Activated naive CD4-positive, alpha-beta T cell treated with anti-CD3 and anti-CD28 coated beads for 36 hours (primary cell): ENCODE measurements at regions not wholly inside any gene's neighbourhood (a gene's known extent, or its start where the extent isn't known, plus 50 kb on each side); places are given as distances from the start of the nearest gene placed in this dataset.

ENCODE experiments used
- CTCF ChIA-PET: fragments of 350-600 bp; sonication (Branson Sonifier 250); formaldehyde crosslinking; loops from one replicate; lab custom pipeline; 2021; ENCODE audit warnings: antibody characterized with exemption; lab: Charles Lee
- DNase-seq: peaks from one replicate; pipeline ENCODE4 v3.0.0-alpha.2; 2020
- H3K27ac Mint-ChIP-seq: one replicate; pipeline ENCODE4 v1.8.0; 2021; ENCODE audit warnings: mild to moderate bottlenecking, mixed read lengths
- H3K27me3 Mint-ChIP-seq: one replicate; pipeline ENCODE4 v1.8.0; 2021; ENCODE audit warnings: low read depth, mixed read lengths
- H3K36me3 Mint-ChIP-seq: one replicate; pipeline ENCODE4 v1.8.0; 2021; ENCODE audit warnings: low read depth, mixed read lengths
- H3K4me1 Mint-ChIP-seq: one replicate; pipeline ENCODE4 v1.8.0; 2021; ENCODE audit warnings: low read depth, mixed read lengths
- H3K4me3 Mint-ChIP-seq: one replicate; pipeline ENCODE4 v1.8.0; 2021; ENCODE audit warnings: mild to moderate bottlenecking, moderate library complexity, mixed read lengths
- H3K9me3 Mint-ChIP-seq: one replicate; pipeline ENCODE4 v1.8.0; 2021; ENCODE audit warnings: mixed read lengths
- intact Hi-C: fragments of 100-400 bp; cut with micrococcal nuclease; formaldehyde crosslinking; loops from one replicate; pipeline ENCODE4 v1.15.1; 2023

DNA sequence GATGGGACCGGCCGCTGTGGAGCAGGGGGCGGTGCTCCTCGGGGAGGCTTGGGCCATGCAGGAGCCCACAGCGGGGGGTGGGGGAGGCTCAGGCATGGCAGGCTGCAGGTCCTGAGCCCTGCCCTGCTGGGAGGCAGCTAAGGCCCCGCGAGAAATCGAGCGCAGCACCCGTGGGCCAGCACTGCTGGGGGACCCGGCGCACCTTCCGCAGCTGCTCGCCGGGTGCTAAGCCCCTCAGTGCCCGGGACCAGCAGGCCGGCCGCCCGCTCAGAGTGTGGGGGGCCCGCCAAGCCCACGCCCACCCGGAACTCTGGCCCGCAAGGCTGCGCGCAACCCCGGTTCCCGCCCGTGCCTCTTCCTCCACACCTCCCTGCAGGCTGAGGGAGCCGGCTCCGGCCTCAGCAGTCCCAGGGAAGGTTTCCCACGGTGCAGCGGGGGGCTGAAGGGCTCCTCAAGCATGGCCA, 131.5 kb downstream of the SNX18 start:
- CTCF ChIA-PET = no interaction called here

DNA sequence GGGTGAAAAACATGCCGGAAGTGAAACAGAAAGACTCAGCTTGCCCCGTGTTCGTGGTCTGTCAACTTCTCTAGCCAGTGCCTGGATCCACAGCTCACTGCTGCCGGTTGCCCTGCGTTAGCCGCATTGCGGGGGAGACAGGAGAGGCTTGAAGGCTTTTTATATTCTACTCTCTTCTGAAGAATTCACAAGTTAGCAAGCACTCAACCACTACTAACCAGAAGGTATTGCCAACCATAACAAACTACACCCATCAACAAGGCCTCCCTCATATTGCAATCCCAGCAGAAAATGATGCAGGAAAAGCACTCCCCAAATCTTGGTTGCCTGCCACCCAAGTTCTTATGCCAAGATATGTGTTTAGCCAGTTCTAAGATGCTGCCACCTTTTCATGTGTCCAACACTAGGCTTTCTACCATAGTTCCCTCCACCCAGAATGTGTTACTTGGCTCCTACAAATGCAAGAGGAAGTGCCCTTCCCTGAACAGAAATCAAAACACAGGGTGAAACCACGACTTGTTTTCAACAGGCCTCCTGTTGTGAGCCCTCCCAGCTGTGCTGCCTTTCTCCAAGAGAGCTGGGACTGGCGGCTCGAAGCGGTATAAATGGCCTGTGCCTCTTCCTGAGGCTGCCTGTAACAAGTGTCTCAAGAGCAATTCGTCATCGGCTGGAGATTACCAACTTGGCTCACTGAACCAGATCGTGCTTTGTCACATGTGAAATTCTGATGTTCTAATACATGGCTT, 129.0 kb downstream of the SNX18 start:
- Mint-ChIP-seq H3K27me3 (no peaks in the 10 kb centered on the region), H3K4me3 (peak overlapping the region; percentile 53), H3K9me3 (no peaks in the 10 kb centered on the region), H3K36me3 (no peaks in the 10 kb centered on the region), H3K4me1 (peaks cover 51% of the 10 kb centered on the region), H3K27ac (peak overlapping the region; percentile 71)
- CTCF ChIA-PET = interaction anchor here (1.1 to 1.6 kb wide), 2 partner anchors 56 to 128 kb away, joined by 3 to 6 read pairs; no protein-coding TSS in a partner anchor
- peak; percentile 70 for DNase-seq
- intact Hi-C loops = loop anchor here (1.0 to 5.0 kb wide), 6 partner anchors 25 to 334 kb away; partner anchors contain the start of genes ARL15 and SNX18

More for the DNA sequence above, 131.5 kb downstream of the SNX18 start:
- no peak overlapping the region for H3K27ac Mint-ChIP-seq
- H3K36me3 Mint-ChIP-seq = no peaks in the 10 kb centered on the region
- H3K4me3 Mint-ChIP-seq = no peak overlapping the region
- no peaks in the 10 kb centered on the region for H3K27me3 Mint-ChIP-seq
- DNase-seq = no peak
- H3K4me1 Mint-ChIP-seq = peaks cover 43% of the 10 kb centered on the region
- intact Hi-C loops = loop anchor here (5.0 kb wide), 2 partner anchors 193 to 337 kb away; partner anchors contain the start of gene ARL15
- no peaks in the 10 kb centered on the region for H3K9me3 Mint-ChIP-seq

DNA sequence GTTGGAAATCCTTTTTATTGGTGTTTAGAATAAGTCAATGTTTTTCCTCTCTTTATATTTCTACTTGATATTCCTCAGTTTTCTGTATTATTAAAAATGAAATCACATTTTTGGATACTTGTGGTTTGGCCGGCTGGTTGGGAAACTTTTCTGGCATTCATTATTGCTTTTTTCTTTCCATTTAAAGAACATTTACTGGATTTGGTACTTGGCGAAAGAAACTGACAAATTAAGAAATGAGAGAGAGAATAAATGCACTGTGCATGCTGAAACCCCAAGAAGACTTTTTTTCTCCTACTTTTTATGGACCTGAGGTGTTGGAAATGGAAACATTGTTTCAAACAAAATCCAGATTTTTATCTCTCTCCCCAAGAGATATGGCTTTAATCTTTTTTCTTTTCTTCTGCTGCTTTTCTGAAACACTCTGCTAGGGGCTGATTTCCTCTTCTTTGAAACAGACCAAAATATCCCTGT, 128.4 kb downstream of the SNX18 start:
- H3K4me1 Mint-ChIP-seq = peaks cover 51% of the 10 kb centered on the region
- no peaks in the 10 kb centered on the region for H3K9me3 Mint-ChIP-seq
- no peaks in the 10 kb centered on the region for H3K36me3 Mint-ChIP-seq
- peak overlapping the region; percentile 53 for H3K4me3 Mint-ChIP-seq
- H3K27me3 Mint-ChIP-seq = no peaks in the 10 kb centered on the region
- CTCF ChIA-PET = interaction anchor here (0.6 to 1.6 kb wide), 3 partner anchors 55 to 250 kb away, joined by 3 to 6 read pairs (median 5); no protein-coding TSS in a partner anchor
- intact Hi-C loops = loop anchor here (1.0 to 5.0 kb wide), 6 partner anchors 25 to 334 kb away; partner anchors contain the start of genes ARL15 and SNX18
- H3K27ac Mint-ChIP-seq = peak overlapping the region; percentile 71
- no peak for DNase-seq

DNA sequence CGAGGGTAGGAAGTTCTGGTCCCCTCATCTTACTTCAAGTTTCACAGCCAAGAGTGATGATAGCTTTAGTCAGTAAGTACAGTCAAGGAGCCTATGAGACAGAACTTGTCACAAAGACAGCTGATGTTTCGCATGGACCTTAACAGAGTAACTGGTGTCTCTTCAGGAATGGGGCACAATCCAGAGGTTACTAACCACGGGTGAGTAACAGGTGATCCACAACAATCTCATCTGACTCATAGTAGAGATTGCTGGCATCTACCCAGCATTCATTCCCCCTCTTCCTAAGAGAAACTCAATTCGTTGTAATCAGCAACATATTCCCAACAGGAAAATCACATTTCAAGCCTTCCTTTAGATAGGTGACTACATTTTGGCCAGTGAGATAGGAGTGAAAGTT, 126.7 kb downstream of the SNX18 start:
- intact Hi-C loops = no loop called here
- H3K9me3 Mint-ChIP-seq = no peaks in the 10 kb centered on the region
- CTCF ChIA-PET = interaction anchor here (0.8 to 0.9 kb wide), 2 partner anchors 103 to 127 kb away, joined by 3 to 4 read pairs; partner anchors contain the start of gene SNX18

DNA sequence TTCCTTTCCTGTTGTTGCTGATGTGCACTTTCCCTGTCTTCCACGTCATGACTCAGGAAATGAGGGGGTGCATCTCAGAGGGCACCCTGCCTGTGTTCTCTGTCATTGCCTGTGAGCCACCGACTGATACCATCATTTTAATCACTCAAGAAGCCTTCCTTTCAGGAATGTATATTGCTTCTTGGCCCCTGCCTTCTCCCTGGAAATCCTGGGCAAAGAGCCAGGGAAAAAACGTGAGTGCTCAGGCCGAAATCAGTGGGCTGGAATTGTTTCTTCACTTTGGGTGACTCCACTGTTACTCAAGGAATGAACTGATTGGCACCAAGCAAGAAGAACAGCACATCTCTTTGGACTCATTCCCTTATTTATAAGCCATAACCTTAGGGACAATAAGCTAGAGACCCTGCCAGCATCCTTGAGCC, 126.1 kb downstream of the SNX18 start:
- Mint-ChIP-seq H3K4me3 (no peak overlapping the region), H3K9me3 (no peaks in the 10 kb centered on the region), H3K36me3 (no peaks in the 10 kb centered on the region), H3K4me1 (peaks cover 51% of the 10 kb centered on the region), H3K27me3 (no peaks in the 10 kb centered on the region), H3K27ac (no peak overlapping the region)
- intact Hi-C loops = no loop called here
- DNase-seq = no peak
- CTCF ChIA-PET = interaction anchor here (0.9 kb wide), 1 partner anchor 104 kb away, joined by 3 read pairs; no protein-coding TSS in a partner anchor

More for the DNA sequence above, 126.7 kb downstream of the SNX18 start:
- no peak for DNase-seq
- Mint-ChIP-seq H3K4me1 (peaks cover 51% of the 10 kb centered on the region), H3K27me3 (no peaks in the 10 kb centered on the region), H3K27ac (no peak overlapping the region), H3K36me3 (no peaks in the 10 kb centered on the region), H3K4me3 (no peak overlapping the region)

DNA sequence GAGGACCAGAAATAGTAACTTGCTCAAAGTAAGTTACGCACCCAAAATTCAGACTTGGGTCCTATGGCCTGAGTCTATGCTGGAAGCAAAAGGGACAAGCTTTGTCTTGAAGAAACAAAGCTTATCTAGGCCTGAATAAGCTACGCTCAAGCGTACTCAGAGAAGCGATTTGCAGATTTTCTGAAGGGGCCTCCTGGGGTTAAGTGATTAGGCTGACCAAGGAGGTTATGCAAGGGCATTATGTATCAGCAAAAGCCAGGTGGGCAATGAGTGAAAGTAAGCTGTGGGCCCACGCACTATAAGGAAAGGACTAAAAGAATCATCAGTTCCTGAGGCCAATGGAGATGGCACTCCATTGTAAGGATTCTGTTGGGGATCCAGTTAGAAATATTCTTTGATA, 122.1 kb downstream of the SNX18 start:
- H3K27me3 Mint-ChIP-seq = no peaks in the 10 kb centered on the region
- no peak overlapping the region for H3K4me3 Mint-ChIP-seq
- H3K36me3 Mint-ChIP-seq = no peaks in the 10 kb centered on the region
- intact Hi-C loops = no loop called here
- H3K27ac Mint-ChIP-seq = no peak overlapping the region
- peaks cover 27% of the 10 kb centered on the region for H3K4me1 Mint-ChIP-seq
- no peak for DNase-seq
- no peaks in the 10 kb centered on the region for H3K9me3 Mint-ChIP-seq
- CTCF ChIA-PET = no interaction called here

DNA sequence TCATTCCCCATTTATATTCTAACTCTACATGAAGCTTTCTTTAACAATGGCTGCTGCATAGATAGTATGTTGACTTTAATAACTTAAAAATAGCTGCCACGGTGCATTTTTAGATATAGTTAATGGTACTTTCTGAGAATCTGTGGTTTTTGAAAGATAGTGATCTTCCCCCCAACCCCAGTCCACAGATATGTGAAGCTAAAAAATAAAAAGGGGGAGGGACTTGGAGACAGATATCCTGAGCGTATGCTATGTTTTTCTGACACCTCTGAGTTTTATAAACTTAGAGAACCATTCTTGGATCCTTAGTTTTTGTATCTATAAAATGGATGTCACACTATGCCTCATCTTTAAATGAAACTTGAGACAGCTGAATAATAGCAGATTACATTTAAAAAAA, 120.5 kb downstream of the SNX18 start:
- Mint-ChIP-seq H3K27ac (no peak overlapping the region), H3K27me3 (no peaks in the 10 kb centered on the region), H3K4me3 (no peak overlapping the region), H3K9me3 (no peaks in the 10 kb centered on the region), H3K36me3 (no peaks in the 10 kb centered on the region), H3K4me1 (peaks cover 14% of the 10 kb centered on the region)
- CTCF ChIA-PET = interaction anchor here (0.7 to 0.9 kb wide), 2 partner anchors 22 to 265 kb away, joined by 3 read pairs; no protein-coding TSS in a partner anchor
- no peak for DNase-seq
- intact Hi-C loops = no loop called here

DNA sequence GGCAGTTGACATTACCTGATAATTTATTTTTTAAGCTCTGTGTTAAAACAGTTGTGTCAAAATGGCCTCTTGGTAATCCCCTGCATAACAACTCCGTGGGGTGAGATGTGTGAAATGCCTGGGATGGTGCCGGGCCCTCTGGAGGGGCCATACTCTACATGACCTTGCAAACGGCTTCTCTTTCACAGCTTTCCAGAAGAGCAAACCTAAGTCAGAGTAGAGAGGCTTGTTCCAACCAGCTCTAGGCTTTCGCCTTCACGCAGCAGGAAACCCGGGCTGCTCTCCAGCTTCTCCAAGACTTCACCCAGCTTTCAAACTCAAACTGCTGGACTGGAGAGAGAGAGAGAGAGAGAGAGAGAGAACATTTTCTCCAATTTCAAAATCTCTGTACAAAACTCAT, 120.1 kb downstream of the SNX18 start:
- intact Hi-C loops = no loop called here

DNA sequence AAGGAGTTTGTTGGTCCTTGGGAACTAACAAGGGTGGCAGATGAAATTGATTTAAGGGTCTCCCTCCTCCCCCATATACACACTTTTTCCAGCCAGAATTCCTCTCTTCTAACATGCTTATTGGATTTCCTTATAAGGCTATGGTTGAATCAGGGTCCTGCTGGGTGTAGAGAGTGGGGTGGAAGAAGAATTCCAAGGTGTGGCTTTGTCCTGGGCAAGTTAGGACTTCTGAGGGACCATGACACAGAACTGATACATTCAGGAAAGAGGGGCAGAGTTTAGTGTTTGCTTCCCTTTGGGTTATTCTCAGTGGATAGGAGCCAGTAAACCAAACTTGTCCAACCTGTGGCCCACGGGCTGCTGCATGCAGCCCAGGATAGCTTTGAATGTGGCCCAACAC, 116.5 kb downstream of the SNX18 start:
- intact Hi-C loops = no loop called here
- H3K4me1 Mint-ChIP-seq = peaks cover 14% of the 10 kb centered on the region
- CTCF ChIA-PET = interaction anchor here (0.6 kb wide), 1 partner anchor 109 kb away, joined by 5 read pairs; no protein-coding TSS in a partner anchor
- H3K27me3 Mint-ChIP-seq = no peaks in the 10 kb centered on the region
- no peaks in the 10 kb centered on the region for H3K36me3 Mint-ChIP-seq
- no peak overlapping the region for H3K4me3 Mint-ChIP-seq
- no peak overlapping the region for H3K27ac Mint-ChIP-seq
- no peak for DNase-seq
- H3K9me3 Mint-ChIP-seq = peaks cover 9% of the 10 kb centered on the region

More for the DNA sequence above, 120.1 kb downstream of the SNX18 start:
- DNase-seq = no peak
- Mint-ChIP-seq H3K36me3 (no peaks in the 10 kb centered on the region), H3K9me3 (no peaks in the 10 kb centered on the region), H3K27me3 (no peaks in the 10 kb centered on the region), H3K4me3 (no peak overlapping the region), H3K27ac (no peak overlapping the region), H3K4me1 (peaks cover 14% of the 10 kb centered on the region)
- CTCF ChIA-PET = interaction anchor here (0.7 to 0.9 kb wide), 2 partner anchors 23 to 266 kb away, joined by 3 read pairs; no protein-coding TSS in a partner anchor

DNA sequence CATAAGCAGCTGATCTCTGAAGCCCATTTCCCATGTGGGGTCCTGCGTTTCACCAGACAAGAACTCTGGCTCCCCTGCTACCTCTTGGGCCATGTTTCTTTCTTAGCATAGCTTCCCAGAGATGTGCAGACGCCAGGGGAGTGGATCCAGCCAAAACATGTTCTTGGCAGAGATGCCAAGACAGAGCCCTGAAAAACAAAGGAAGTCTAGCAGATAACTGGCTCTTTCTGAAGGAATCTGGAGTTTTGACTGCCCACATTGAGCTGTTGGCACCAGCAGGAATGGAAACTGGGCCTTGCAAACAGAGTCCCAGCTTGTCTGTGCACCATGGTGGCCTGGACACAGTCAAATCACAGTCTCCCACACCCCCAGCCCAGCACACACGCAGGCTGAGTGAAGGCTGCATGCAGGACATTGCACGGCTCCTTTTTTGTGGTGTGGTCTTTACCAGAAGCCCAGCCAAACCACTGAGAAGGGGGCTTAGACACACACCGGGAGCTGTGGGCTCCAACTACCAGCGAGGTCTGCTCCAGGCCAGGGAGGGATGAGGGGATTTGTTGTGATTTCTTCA, 114.7 kb downstream of the SNX18 start:
- Mint-ChIP-seq H3K36me3 (no peaks in the 10 kb centered on the region), H3K27ac (no peak overlapping the region), H3K4me3 (no peak overlapping the region), H3K4me1 (no peaks in the 10 kb centered on the region), H3K27me3 (no peaks in the 10 kb centered on the region), H3K9me3 (peaks cover 9% of the 10 kb centered on the region)
- DNase-seq = no peak
- intact Hi-C loops = no loop called here
- CTCF ChIA-PET = no interaction called here

DNA sequence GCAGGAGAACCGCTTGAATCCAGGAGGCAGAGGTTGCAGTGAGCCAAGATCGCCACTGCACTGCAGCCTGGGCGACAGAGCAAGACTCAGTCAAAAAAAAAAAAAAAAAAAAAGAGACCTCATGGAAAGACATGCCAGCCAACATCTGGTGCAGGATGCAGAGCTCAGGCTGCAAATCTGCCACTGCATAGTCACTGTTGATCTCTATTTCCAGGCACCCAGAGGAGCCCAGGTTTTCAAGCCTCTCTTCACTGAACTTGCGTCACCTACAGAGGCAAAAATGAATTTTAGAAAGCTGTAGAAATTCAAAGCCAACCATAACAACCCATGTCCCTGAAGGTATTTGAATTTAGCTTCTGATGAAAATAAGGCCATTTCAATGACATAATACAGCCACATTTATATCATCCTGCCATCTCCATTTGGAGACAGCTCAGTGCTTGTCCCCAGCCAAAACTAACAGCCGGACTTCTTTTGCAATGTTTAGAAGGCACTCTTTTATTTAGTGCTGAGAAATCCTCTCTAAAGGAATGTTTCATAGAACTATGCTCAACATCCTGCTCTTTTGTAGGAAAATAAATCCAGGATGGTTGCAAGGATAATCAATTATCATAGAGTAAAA, 113.3 kb downstream of the SNX18 start:
- DNase-seq = no peak
- Mint-ChIP-seq H3K4me3 (no peak overlapping the region), H3K9me3 (peaks cover 9% of the 10 kb centered on the region), H3K27me3 (no peaks in the 10 kb centered on the region), H3K27ac (no peak overlapping the region), H3K36me3 (no peaks in the 10 kb centered on the region), H3K4me1 (peaks cover 5% of the 10 kb centered on the region)
- CTCF ChIA-PET = no interaction called here
- intact Hi-C loops = no loop called here

DNA sequence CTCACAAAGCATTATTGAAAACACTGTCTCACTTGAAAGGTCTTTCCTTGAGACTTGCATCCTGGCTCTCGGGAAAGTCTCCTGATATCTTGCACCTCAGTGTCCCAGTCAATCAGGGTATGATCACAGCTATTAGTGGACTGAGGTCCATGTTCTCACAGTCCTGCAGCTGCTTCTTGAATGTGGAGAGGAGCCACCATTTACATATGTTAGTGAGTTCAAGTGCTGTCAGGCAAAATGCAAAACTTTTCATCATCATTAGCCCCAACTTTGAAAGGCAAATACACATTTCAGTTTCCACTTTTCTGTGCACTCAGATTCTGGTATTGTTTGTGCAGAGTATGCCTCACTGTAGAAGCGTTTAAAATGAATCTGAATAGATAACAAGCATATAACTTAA, 111.6 kb downstream of the SNX18 start:
- DNase-seq = no peak
- peaks cover 5% of the 10 kb centered on the region for H3K4me1 Mint-ChIP-seq
- no peaks in the 10 kb centered on the region for H3K27me3 Mint-ChIP-seq
- H3K9me3 Mint-ChIP-seq = peaks cover 9% of the 10 kb centered on the region
- no peak overlapping the region for H3K4me3 Mint-ChIP-seq
- H3K36me3 Mint-ChIP-seq = no peaks in the 10 kb centered on the region
- H3K27ac Mint-ChIP-seq = no peak overlapping the region
- CTCF ChIA-PET = interaction anchor here (1.4 kb wide), 1 partner anchor 216 kb away, joined by 4 read pairs; no protein-coding TSS in a partner anchor
- intact Hi-C loops = no loop called here
